Neural progenitor cell (in vitro differentiated cells): ENCODE measurements at regions not wholly inside any gene's neighbourhood (a gene's known extent, or its start where the extent isn't known, plus 50 kb on each side); places are given as distances from the start of the nearest gene placed in this dataset.

Experiments used
- DNase-seq: peaks from one replicate; pipeline ENCODE4 v3.0.0-alpha.2; 2016; ENCODE audit warnings: low spot score
- H2AFZ ChIP-seq: fragments of 200-600 bp; sonication (generic); replicated peaks from 2 replicates; pipeline ENCODE4 v1.6.1; 2016; ENCODE audit warnings: antibody characterized with exemption
- H3F3A ChIP-seq: fragments of 200-600 bp; sonication (generic); 2 replicates; pipeline ENCODE4 v1.6.1; 2016; ENCODE audit warnings: antibody characterized with exemption, low read depth
- H3K27ac ChIP-seq: fragments of 200-600 bp; sonication (generic); 2 replicates; pipeline ENCODE4 v1.5.1; 2016; ENCODE audit warnings: mild to moderate bottlenecking
- H3K27me3 ChIP-seq: fragments of 200-600 bp; sonication (generic); 2 replicates; pipeline ENCODE4 v1.6.1; 2016; ENCODE audit warnings: mild to moderate bottlenecking, moderate library complexity
- H3K36me3 ChIP-seq: fragments of 200-600 bp; sonication (generic); 2 replicates; pipeline ENCODE4 v1.5.1; 2016
- H3K4me1 ChIP-seq: fragments of 200-600 bp; sonication (generic); 2 replicates; pipeline ENCODE4 v1.6.1; 2016; ENCODE audit warnings: mixed run types
- H3K4me2 ChIP-seq: fragments of 200-600 bp; sonication (generic); 2 replicates; pipeline ENCODE4 v1.6.1; 2016
- H3K4me3 ChIP-seq: fragments of 200-600 bp; sonication (generic); 2 replicates; pipeline ENCODE4 v1.5.1; 2016
- H3K79me2 ChIP-seq: fragments of 200-600 bp; sonication (generic); 2 replicates; pipeline ENCODE4 v1.6.1; 2016; ENCODE audit warnings: low read depth
- H3K9ac ChIP-seq: fragments of 200-600 bp; sonication (generic); 2 replicates; pipeline ENCODE4 v1.6.1; 2016
- H3K9me3 ChIP-seq: fragments of 200-600 bp; sonication (generic); 2 replicates; pipeline ENCODE4 v1.5.1; 2016; ENCODE audit warnings: low read depth
- H4K20me1 ChIP-seq: fragments of 200-600 bp; sonication (generic); 2 replicates; pipeline ENCODE4 v1.6.1; 2016; ENCODE audit warnings: low read depth
- H3K27ac Mint-ChIP-seq: 3 replicates; pipeline ENCODE4 v1.8.0; 2021; ENCODE audit warnings: mixed read lengths
- H3K27me3 Mint-ChIP-seq: 2 replicates; pipeline ENCODE4 v1.8.0; 2022; ENCODE audit warnings: low read depth, mild to moderate bottlenecking, inconsistent platforms, moderate library complexity, mixed read lengths; ENCODE audit not compliant: insufficient read depth
- H3K36me3 Mint-ChIP-seq: 3 replicates; pipeline ENCODE4 v1.8.0; 2021; ENCODE audit warnings: mixed read lengths
- H3K4me1 Mint-ChIP-seq: 3 replicates; pipeline ENCODE4 v1.8.0; 2021; ENCODE audit warnings: mixed read lengths
- H3K4me3 Mint-ChIP-seq: 3 replicates; pipeline ENCODE4 v1.8.0; 2021; ENCODE audit warnings: mild to moderate bottlenecking, moderate library complexity, mixed read lengths
- H3K9me3 Mint-ChIP-seq: 3 replicates; pipeline ENCODE4 v1.8.0; 2020; ENCODE audit warnings: mixed read lengths
- CTCF ChIP-seq: fragments of 200-600 bp; sonication (generic); IDR thresholded peaks from 2 replicates; pipeline ENCODE4 v1.5.1; 2017; ENCODE audit warnings: antibody characterized with exemption, mild to moderate bottlenecking
- EZH2 ChIP-seq: fragments of 200-600 bp; sonication (generic); IDR thresholded peaks from 2 replicates; pipeline ENCODE4 v1.6.1; 2017; ENCODE audit warnings: antibody characterized with exemption, mild to moderate bottlenecking, moderate library complexity
- EZH2phosphoT487 ChIP-seq: fragments of 200-600 bp; sonication (generic); IDR thresholded peaks from 2 replicates; pipeline ENCODE4 v1.6.1; 2017; ENCODE audit warnings: antibody characterized with exemption

GRCh38 chr15:45884755-45885445, 250.1 kb downstream of the SQOR start:
- Histone ChIP-seq H3K9me3 (no peaks in the 10 kb centered on the region), H3K4me2 (no peak overlapping the region), H3K27ac (no peak overlapping the region), H4K20me1 (no peaks in the 10 kb centered on the region), H3K36me3 (no peaks in the 10 kb centered on the region), H3K9ac (no peak overlapping the region), H3K4me1 (no peaks in the 10 kb centered on the region), H3K79me2 (no peaks in the 10 kb centered on the region), H3K4me3 (no peak overlapping the region), H3K27me3 (no peaks in the 10 kb centered on the region), H3F3A (no peaks in the 10 kb centered on the region), H2AFZ (no peak overlapping the region)
- H3K4me3 Mint-ChIP-seq = no peak overlapping the region
- TF ChIP-seq CTCF (no peak), EZH2 (no peak)
- H3K36me3 Mint-ChIP-seq = no peaks in the 10 kb centered on the region
- H3K9me3 Mint-ChIP-seq = peaks cover 9% of the 10 kb centered on the region
- no peak for DNase-seq
- no peaks in the 10 kb centered on the region for H3K4me1 Mint-ChIP-seq
- no peak overlapping the region for H3K27ac Mint-ChIP-seq
- H3K27me3 Mint-ChIP-seq = peaks cover 2% of the 10 kb centered on the region

GRCh38 chr15:45885801-45886200, 251.0 kb downstream of the SQOR start:
- Histone ChIP-seq H3K27me3 (no peaks in the 10 kb centered on the region), H3K36me3 (no peaks in the 10 kb centered on the region), H3F3A (no peaks in the 10 kb centered on the region), H3K4me3 (no peak overlapping the region), H3K4me2 (no peak overlapping the region), H3K79me2 (no peaks in the 10 kb centered on the region), H4K20me1 (no peaks in the 10 kb centered on the region), H2AFZ (no peak overlapping the region), H3K4me1 (no peaks in the 10 kb centered on the region), H3K9me3 (no peaks in the 10 kb centered on the region), H3K9ac (no peak overlapping the region), H3K27ac (no peak overlapping the region)
- Mint-ChIP-seq H3K36me3 (no peaks in the 10 kb centered on the region), H3K4me1 (no peaks in the 10 kb centered on the region), H3K27me3 (peaks cover 2% of the 10 kb centered on the region), H3K9me3 (peaks cover 9% of the 10 kb centered on the region), H3K4me3 (no peak overlapping the region), H3K27ac (no peak overlapping the region)
- no peak for DNase-seq
- no peak for TF ChIP-seq EZH2

GRCh38 chr15:45891766-45892165, 256.9 kb downstream of the SQOR start:
- no peak overlapping the region for H3K4me3 Mint-ChIP-seq
- H3K9me3 Mint-ChIP-seq = peaks cover 6% of the 10 kb centered on the region
- Histone ChIP-seq H4K20me1 (no peaks in the 10 kb centered on the region), H3K9ac (no peak overlapping the region), H3K4me2 (no peak overlapping the region), H3K4me1 (no peaks in the 10 kb centered on the region), H3K9me3 (no peaks in the 10 kb centered on the region), H3K27me3 (no peaks in the 10 kb centered on the region), H3K79me2 (no peaks in the 10 kb centered on the region), H3K4me3 (no peak overlapping the region), H3F3A (no peaks in the 10 kb centered on the region), H2AFZ (no peak overlapping the region), H3K36me3 (no peaks in the 10 kb centered on the region), H3K27ac (no peak overlapping the region)
- no peak for DNase-seq
- H3K4me1 Mint-ChIP-seq = no peaks in the 10 kb centered on the region
- no peak overlapping the region for H3K27ac Mint-ChIP-seq
- TF ChIP-seq EZH2 (no peak), EZH2phosphoT487 (no peak), CTCF (no peak)
- no peaks in the 10 kb centered on the region for H3K36me3 Mint-ChIP-seq
- H3K27me3 Mint-ChIP-seq = peaks cover 2% of the 10 kb centered on the region

GRCh38 chr15:45892182-45892581, 257.4 kb downstream of the SQOR start:
- Mint-ChIP-seq H3K27me3 (peaks cover 2% of the 10 kb centered on the region), H3K4me3 (no peak overlapping the region), H3K27ac (no peak overlapping the region), H3K36me3 (no peaks in the 10 kb centered on the region), H3K9me3 (peaks cover 3% of the 10 kb centered on the region), H3K4me1 (no peaks in the 10 kb centered on the region)
- no peak overlapping the region for H3K27ac ChIP-seq
- TF ChIP-seq EZH2 = no peak
- no peak for TF ChIP-seq EZH2phosphoT487
- TF ChIP-seq CTCF = no peak
- no peaks in the 10 kb centered on the region for H3F3A ChIP-seq
- H3K4me2 ChIP-seq = no peak overlapping the region
- no peak overlapping the region for H3K4me3 ChIP-seq
- H2AFZ ChIP-seq = no peak overlapping the region
- no peaks in the 10 kb centered on the region for H4K20me1 ChIP-seq
- no peaks in the 10 kb centered on the region for H3K9me3 ChIP-seq
- DNase-seq = no peak
- H3K27me3 ChIP-seq = no peaks in the 10 kb centered on the region
- no peaks in the 10 kb centered on the region for H3K4me1 ChIP-seq
- H3K9ac ChIP-seq = no peak overlapping the region
- no peaks in the 10 kb centered on the region for H3K79me2 ChIP-seq
- no peaks in the 10 kb centered on the region for H3K36me3 ChIP-seq
